ENCODE measurements at regions not wholly inside any gene's neighbourhood (a gene's known extent, or its start where the extent isn't known, plus 50 kb on each side); places are given as distances from the start of the nearest gene placed in this dataset.

GRCh38 chr2:217049422-217049821 lies 189.6 kb upstream of the TNP1 start:
- no peak for DNase-seq

- no peak for DNase-seq
Observed at GRCh38 chr2:217048730-217049129, 188.9 kb upstream of the TNP1 start.

GRCh38 chr2:217047631-217048030 lies 187.8 kb upstream of the TNP1 start:
- DNase-seq = no peak

GRCh38 chr2:217047209-217047608 lies 187.3 kb upstream of the TNP1 start:
- no peak for DNase-seq

GRCh38 chr2:217045700-217046475 lies 186.0 kb upstream of the TNP1 start:
- no peak for DNase-seq

- no peak for DNase-seq
Observed at GRCh38 chr2:217040099-217040498, 180.2 kb upstream of the TNP1 start.

GRCh38 chr2:217038001-217038400 lies 178.1 kb upstream of the TNP1 start:
- no peak for DNase-seq

- no peak for DNase-seq
Observed at GRCh38 chr2:217037353-217037752, 177.5 kb upstream of the TNP1 start.

GRCh38 chr2:217035967-217036366 lies 176.1 kb upstream of the TNP1 start:
- DNase-seq = no peak

- no peak for DNase-seq
Observed at GRCh38 chr2:217033186-217033585, 173.3 kb upstream of the TNP1 start.

- DNase-seq = no peak
Observed at GRCh38 chr2:217031445-217031844, 171.6 kb upstream of the TNP1 start.

- DNase-seq = no peak
Observed at GRCh38 chr2:217030081-217030480, 170.2 kb upstream of the TNP1 start.

GRCh38 chr2:217028128-217028527 lies 168.3 kb upstream of the TNP1 start:
- no peak for DNase-seq

GRCh38 chr2:217027414-217027813 lies 167.6 kb upstream of the TNP1 start:
- DNase-seq = no peak

GRCh38 chr2:217026569-217026968 lies 166.7 kb upstream of the TNP1 start:
- DNase-seq = no peak

- DNase-seq = no peak
Observed at GRCh38 chr2:217026161-217026560, 166.3 kb upstream of the TNP1 start.

GRCh38 chr2:217023611-217024010 lies 163.7 kb upstream of the TNP1 start:
- DNase-seq = no peak

- no peak for DNase-seq
Observed at GRCh38 chr2:217017456-217018252, 157.8 kb upstream of the TNP1 start.

GRCh38 chr2:217016796-217017419 lies 157.0 kb upstream of the TNP1 start:
- DNase-seq = no peak

GRCh38 chr2:217014328-217015105 lies 154.7 kb upstream of the TNP1 start:
- DNase-seq = no peak

GRCh38 chr2:217013926-217014325 lies 154.1 kb upstream of the TNP1 start:
- DNase-seq = no peak

GRCh38 chr2:217011576-217011975 lies 151.7 kb upstream of the TNP1 start:
- DNase-seq = no peak

- DNase-seq = no peak
Observed at GRCh38 chr2:217010173-217010572, 150.3 kb upstream of the TNP1 start.
